Breast epithelium (tissue), 3 donors: ENCODE measurements at regions not wholly inside any gene's neighbourhood (a gene's known extent, or its start where the extent isn't known, plus 50 kb on each side); places are given as distances from the start of the nearest gene placed in this dataset.

Source experiments
- CTCF ChIP-seq, 3 donors: fragments of 450-650 bp; IDR thresholded peaks; one replicate each; pipeline ENCODE4 v1.5.1; 2016 to 2017; ENCODE audit warnings: antibody characterized with exemption in 3 of 3, mild to moderate bottlenecking in 3 of 3, moderate library complexity in 3 of 3
- POLR2A ChIP-seq: fragments of 450-650 bp; IDR thresholded peaks from one replicate; pipeline ENCODE4 v1.6.1; 2016; ENCODE audit warnings: antibody characterized with exemption, mild to moderate bottlenecking, moderate library complexity
- POLR2AphosphoS5 ChIP-seq, 3 donors: sonication (generic); formaldehyde crosslinking; IDR thresholded peaks; one replicate each; pipeline ENCODE4 v1.6.1; 2017; ENCODE audit warnings: antibody characterized with exemption in 3 of 3

GRCh38 chr3:15860014-15860934 lies 62.5 kb upstream of the ANKRD28 start:
- TF ChIP-seq CTCF (IDR thresholded peaks at IDR 0.05) (no peak), POLR2AphosphoS5 (IDR thresholded peaks at IDR 0.05) (no peak), POLR2A (no peak)
